ENCODE measurements at regions not wholly inside any gene's neighbourhood (a gene's known extent, or its start where the extent isn't known, plus 50 kb on each side); places are given as distances from the start of the nearest gene placed in this dataset.

DNA sequence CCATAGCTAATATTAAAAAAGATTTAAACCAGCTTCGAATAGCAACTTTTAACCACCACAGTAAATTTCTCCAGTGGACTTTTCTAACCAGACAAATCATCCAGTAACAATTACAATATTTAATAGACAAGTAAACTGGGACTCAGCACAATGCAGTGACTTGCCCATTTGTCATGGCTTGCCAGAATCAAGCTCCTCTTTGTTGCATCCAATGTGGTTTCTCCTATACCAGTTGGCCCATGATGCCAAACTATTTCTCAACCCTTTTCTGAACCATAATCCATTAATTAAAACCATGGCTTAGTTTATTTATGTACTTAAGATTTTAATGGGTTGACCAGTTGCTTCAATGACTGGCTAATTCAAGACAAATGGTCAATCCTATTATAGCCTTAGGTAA lies 64.4 kb downstream of the DIO2 start:
- H3K4me3 ChIP-seq (ENCODE audit: low read length) = no peak overlapping the region
- H3K27me3 ChIP-seq (ENCODE audit: control insufficient read depth, insufficient read depth, low read length) = no peaks in the 10 kb centered on the region
- no peak for DNase-seq (ENCODE audit: low read depth, low spot score)
- no peaks in the 10 kb centered on the region for H3K4me1 ChIP-seq (ENCODE audit: control insufficient read depth, insufficient read depth, low read length)
- H3K27ac ChIP-seq (ENCODE audit: low read length) = no peak overlapping the region
- WGBS (ENCODE audit: insufficient coverage, insufficient read length) = no CpG with 5 or more reads among the region's 1 CpG
- H3K36me3 ChIP-seq (ENCODE audit: control insufficient read depth, insufficient read depth, low read length) = no peaks in the 10 kb centered on the region
- H3K9me3 ChIP-seq (ENCODE audit: control insufficient read depth, insufficient read depth, low read length) = no peaks in the 10 kb centered on the region

DNA sequence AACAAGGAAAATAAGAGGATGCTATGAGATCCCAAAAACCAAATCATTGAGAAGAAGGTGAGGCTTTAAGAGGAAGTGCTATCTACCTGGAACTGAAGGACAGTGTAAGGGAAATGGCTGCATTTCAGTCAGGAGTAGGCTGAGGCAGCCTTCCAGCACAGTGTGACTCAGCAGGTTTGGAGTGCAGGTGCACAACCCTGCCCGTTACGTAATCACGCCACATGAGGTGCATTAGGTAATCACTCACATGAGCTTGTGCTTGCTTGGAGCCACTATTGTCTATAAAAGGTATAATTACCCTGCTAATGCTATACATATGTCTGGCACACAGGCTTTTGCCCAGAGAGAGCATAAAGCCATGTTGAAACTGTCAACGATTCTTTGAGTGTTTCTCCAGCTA lies 74.9 kb downstream of the DIO2 start:
- Histone ChIP-seq H3K36me3 (ENCODE audit: control insufficient read depth, insufficient read depth, low read length) (no peaks in the 10 kb centered on the region), H3K4me1 (ENCODE audit: control insufficient read depth, insufficient read depth, low read length) (no peaks in the 10 kb centered on the region), H3K4me3 (ENCODE audit: low read length) (no peak overlapping the region), H3K9me3 (ENCODE audit: control insufficient read depth, insufficient read depth, low read length) (no peaks in the 10 kb centered on the region; the same call in 1 of the 2 replicates), H3K27me3 (ENCODE audit: control insufficient read depth, insufficient read depth, low read length) (no peaks in the 10 kb centered on the region), H3K27ac (ENCODE audit: low read length) (no peak overlapping the region)
- no peak for DNase-seq (ENCODE audit: low read depth, low spot score)
- WGBS (ENCODE audit: insufficient coverage, insufficient read length) = no CpG with 5 or more reads among the region's 4 CpGs

DNA sequence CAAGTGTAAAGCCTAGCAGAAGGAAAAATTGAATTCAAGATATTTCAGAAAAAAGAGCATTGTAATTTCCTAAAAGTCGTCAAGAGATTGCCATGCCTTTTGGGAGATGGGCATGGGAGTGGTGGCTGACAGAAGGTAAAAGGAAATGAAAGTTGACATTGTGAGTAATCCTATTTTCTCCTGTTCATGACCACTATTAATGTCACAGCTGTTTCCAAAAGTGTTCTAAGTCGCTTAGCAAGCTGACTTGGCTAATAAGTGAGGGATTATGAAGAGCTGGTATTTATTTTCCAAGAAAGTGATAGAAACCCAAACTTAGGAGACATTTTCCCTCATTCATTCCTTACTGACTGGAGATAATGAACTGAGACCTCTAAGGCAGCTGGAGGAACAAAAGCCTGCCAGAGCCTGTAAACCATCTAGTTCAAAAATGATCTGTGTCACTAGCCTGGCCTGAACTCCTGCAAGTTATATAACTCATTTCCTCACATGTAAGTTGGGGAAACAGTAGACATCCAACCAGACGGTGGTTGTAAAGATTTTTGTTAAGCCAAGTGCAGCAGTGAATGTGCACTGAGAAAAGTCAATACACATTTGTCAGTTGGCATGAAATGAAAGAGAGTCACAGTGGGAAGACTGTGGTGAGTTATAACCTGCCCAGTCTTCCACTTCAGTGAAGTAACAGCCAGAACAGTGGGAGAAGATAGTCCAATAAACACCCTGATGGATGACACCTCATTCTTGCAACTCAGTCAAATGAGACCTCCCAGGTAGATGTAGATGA lies 75.8 kb downstream of the DIO2 start:
- Histone ChIP-seq H3K4me1 (ENCODE audit: control insufficient read depth, insufficient read depth, low read length) (no peaks in the 10 kb centered on the region), H3K9me3 (ENCODE audit: control insufficient read depth, insufficient read depth, low read length) (no peaks in the 10 kb centered on the region; the same call in 1 of the 2 replicates), H3K27ac (ENCODE audit: low read length) (no peak overlapping the region), H3K36me3 (ENCODE audit: control insufficient read depth, insufficient read depth, low read length) (no peaks in the 10 kb centered on the region), H3K4me3 (ENCODE audit: low read length) (no peak overlapping the region), H3K27me3 (ENCODE audit: control insufficient read depth, insufficient read depth, low read length) (no peaks in the 10 kb centered on the region)
- no CpG with 5 or more reads among the region's 3 CpGs for WGBS (ENCODE audit: insufficient coverage, insufficient read length)
- DNase-seq (ENCODE audit: low read depth, low spot score) = no peak

DNA sequence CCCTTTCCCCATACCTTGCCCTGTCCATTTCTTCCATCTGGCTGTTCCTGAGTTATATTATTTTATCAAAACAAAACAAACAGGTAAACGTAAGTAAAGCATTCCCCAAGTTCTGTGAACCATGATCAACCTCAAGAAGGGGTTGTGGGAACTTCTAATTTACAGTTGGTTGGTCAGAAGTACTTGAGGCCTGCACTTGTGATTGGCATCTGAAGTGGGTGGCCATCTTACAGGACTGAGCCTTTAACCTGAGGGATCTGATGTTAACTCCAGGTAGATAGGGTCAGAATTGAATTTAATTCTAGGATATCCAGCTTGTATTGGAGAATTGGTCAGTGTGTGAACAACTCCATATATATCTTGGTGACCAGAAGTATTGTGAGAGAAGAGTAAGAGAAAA lies 77.0 kb downstream of the DIO2 start:
- H3K27ac ChIP-seq (ENCODE audit: low read length) = no peak overlapping the region
- H3K9me3 ChIP-seq (ENCODE audit: control insufficient read depth, insufficient read depth, low read length) = no peaks in the 10 kb centered on the region; the same call in 1 of the 2 replicates
- WGBS (ENCODE audit: insufficient coverage, insufficient read length) = no CpG with 5 or more reads among the region's 1 CpG

DNA sequence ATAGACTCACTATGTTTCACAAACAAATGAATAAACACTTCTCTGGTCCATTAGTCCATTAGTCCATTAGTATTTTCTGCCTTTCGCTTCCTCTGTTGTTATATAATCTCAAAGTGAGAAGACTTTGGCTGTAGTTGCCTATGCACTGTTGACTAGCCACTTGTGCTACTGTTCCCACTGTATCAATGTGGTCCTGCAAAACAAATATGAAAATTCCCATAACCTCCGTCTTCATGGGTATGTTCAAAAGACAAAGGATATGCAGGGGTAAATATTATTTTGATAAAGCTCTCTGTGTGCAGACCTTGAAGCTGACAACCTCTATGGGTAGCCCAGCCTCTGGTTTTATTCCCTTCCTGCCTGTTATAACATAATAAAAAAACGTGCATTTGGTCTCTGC lies 77.8 kb downstream of the DIO2 start:
- Histone ChIP-seq H3K27me3 (ENCODE audit: control insufficient read depth, insufficient read depth, low read length) (no peaks in the 10 kb centered on the region), H3K27ac (ENCODE audit: low read length) (no peak overlapping the region), H3K9me3 (ENCODE audit: control insufficient read depth, insufficient read depth, low read length) (no peaks in the 10 kb centered on the region; the same call in 1 of the 2 replicates), H3K4me3 (ENCODE audit: low read length) (no peak overlapping the region), H3K36me3 (ENCODE audit: control insufficient read depth, insufficient read depth, low read length) (no peaks in the 10 kb centered on the region), H3K4me1 (ENCODE audit: control insufficient read depth, insufficient read depth, low read length) (no peaks in the 10 kb centered on the region)
- DNase-seq (ENCODE audit: low read depth, low spot score) = no peak
- no CpG with 5 or more reads among the region's 3 CpGs for WGBS (ENCODE audit: insufficient coverage, insufficient read length)

More for the DNA sequence above, 77.0 kb downstream of the DIO2 start:
- H3K36me3 ChIP-seq (ENCODE audit: control insufficient read depth, insufficient read depth, low read length) = no peaks in the 10 kb centered on the region
- H3K4me1 ChIP-seq (ENCODE audit: control insufficient read depth, insufficient read depth, low read length) = no peaks in the 10 kb centered on the region
- no peak for DNase-seq (ENCODE audit: low read depth, low spot score)
- no peaks in the 10 kb centered on the region for H3K27me3 ChIP-seq (ENCODE audit: control insufficient read depth, insufficient read depth, low read length)
- H3K4me3 ChIP-seq (ENCODE audit: low read length) = no peak overlapping the region

DNA sequence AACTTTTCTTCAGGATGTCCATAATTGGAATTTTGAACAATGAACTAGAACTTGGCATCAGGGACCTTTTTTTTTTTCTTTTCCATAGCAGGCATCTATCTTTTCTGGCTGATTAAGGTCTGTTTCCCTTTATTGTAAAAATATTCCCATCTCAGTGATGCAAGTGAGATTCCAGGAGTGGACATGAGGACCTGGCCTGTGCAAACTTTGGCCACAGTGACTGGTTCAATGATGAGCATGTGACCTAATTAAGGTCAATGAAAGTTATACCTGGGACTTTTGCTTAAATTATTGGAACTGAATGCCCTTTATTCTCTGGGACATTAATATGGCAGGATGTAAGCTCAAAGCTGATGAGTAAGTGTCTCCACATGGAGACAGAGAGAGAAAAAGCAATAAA lies 83.8 kb downstream of the DIO2 start:
- Histone ChIP-seq H3K36me3 (ENCODE audit: control insufficient read depth, insufficient read depth, low read length) (no peaks in the 10 kb centered on the region), H3K27ac (ENCODE audit: low read length) (no peak overlapping the region), H3K4me1 (ENCODE audit: control insufficient read depth, insufficient read depth, low read length) (no peaks in the 10 kb centered on the region), H3K4me3 (ENCODE audit: low read length) (no peak overlapping the region), H3K27me3 (ENCODE audit: control insufficient read depth, insufficient read depth, low read length) (no peaks in the 10 kb centered on the region), H3K9me3 (ENCODE audit: control insufficient read depth, insufficient read depth, low read length) (peaks cover 2% of the 10 kb centered on the region; the same call in 1 of the 2 replicates)
- no peak for DNase-seq (ENCODE audit: low read depth, low spot score)

DNA sequence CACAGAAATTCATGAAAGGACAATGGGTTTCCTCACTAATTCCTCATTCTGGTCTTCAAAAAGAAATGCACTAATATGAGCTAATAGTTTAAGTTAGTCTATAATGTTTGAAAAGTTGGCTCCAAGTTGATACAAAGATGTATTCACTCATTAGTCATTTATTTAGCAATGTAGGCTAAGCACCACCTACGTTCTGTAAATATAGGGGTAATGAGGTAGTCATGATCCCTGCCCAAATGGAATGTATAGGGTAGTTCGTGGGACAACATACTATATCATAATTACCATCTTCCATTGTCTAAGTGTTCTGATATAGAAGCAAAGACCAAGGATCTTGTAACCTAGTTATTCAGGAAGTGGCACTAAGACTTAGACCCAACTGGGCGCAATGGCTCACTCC lies 86.5 kb downstream of the DIO2 start:
- H3K9me3 ChIP-seq (ENCODE audit: control insufficient read depth, insufficient read depth, low read length) = peaks cover 2% of the 10 kb centered on the region; the same call in 1 of the 2 replicates
- no peak overlapping the region for H3K27ac ChIP-seq (ENCODE audit: low read length)
- WGBS (ENCODE audit: insufficient coverage, insufficient read length) = no CpG with 5 or more reads among the region's 3 CpGs
- H3K4me3 ChIP-seq (ENCODE audit: low read length) = no peak overlapping the region
- no peaks in the 10 kb centered on the region for H3K4me1 ChIP-seq (ENCODE audit: control insufficient read depth, insufficient read depth, low read length)
- no peaks in the 10 kb centered on the region for H3K36me3 ChIP-seq (ENCODE audit: control insufficient read depth, insufficient read depth, low read length)
- H3K27me3 ChIP-seq (ENCODE audit: control insufficient read depth, insufficient read depth, low read length) = no peaks in the 10 kb centered on the region
- DNase-seq (ENCODE audit: low read depth, low spot score) = no peak

DNA sequence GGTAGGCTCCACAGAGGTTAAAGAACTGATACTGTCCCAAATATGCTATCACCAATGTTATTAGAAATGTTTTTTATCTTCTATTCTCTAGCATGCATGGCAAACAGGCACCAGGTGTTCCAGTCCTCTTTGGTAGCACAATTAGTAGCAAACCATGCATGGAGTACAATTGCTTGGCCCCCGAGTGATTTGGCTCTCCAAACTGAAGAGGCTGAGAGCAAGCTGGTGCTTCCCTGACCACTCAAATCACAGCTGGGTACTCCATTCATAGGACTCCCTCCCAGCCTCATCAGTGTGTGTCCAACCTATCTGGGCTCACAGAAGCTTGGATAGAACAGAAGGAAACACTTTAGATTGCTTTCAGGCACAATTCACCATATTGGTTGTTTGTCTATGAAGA lies 93.4 kb downstream of the DIO2 start:
- DNase-seq (ENCODE audit: low read depth, low spot score) = no peak

DNA sequence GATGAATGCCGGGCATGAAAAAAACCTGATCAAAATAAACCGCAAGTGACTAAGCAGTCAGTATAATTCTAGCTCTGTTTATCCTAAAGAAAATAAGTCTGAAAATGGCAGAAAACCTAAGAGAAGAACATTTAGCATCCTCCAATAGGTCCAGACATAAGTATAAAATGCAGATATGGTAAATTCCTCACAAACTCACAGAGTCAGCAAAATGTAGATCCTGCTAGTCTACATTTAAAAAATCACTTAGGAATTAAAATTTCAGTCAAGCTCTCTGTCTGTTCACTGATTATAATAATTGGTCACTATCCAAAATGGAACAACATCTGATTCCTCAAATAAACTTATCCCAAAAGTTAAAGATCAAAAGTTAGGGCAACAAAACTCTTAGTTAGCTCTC lies 95.1 kb downstream of the DIO2 start:
- DNase-seq (ENCODE audit: low read depth, low spot score) = no peak
- WGBS (ENCODE audit: insufficient coverage, insufficient read length) = no CpG with 5 or more reads among the region's 2 CpGs
- H3K27ac ChIP-seq (ENCODE audit: low read length) = no peak overlapping the region
- no peak overlapping the region for H3K4me3 ChIP-seq (ENCODE audit: low read length)
- H3K9me3 ChIP-seq (ENCODE audit: control insufficient read depth, insufficient read depth, low read length) = no peaks in the 10 kb centered on the region
- H3K36me3 ChIP-seq (ENCODE audit: control insufficient read depth, insufficient read depth, low read length) = no peaks in the 10 kb centered on the region
- no peaks in the 10 kb centered on the region for H3K4me1 ChIP-seq (ENCODE audit: control insufficient read depth, insufficient read depth, low read length)
- H3K27me3 ChIP-seq (ENCODE audit: control insufficient read depth, insufficient read depth, low read length) = no peaks in the 10 kb centered on the region

More for the DNA sequence above, 93.4 kb downstream of the DIO2 start:
- no peak overlapping the region for H3K4me3 ChIP-seq (ENCODE audit: low read length)
- H3K27ac ChIP-seq (ENCODE audit: low read length) = no peak overlapping the region
- no peaks in the 10 kb centered on the region for H3K27me3 ChIP-seq (ENCODE audit: control insufficient read depth, insufficient read depth, low read length)
- H3K36me3 ChIP-seq (ENCODE audit: control insufficient read depth, insufficient read depth, low read length) = no peaks in the 10 kb centered on the region
- peaks cover 1% of the 10 kb centered on the region; the same call in 1 of the 2 replicates for H3K9me3 ChIP-seq (ENCODE audit: control insufficient read depth, insufficient read depth, low read length)
- WGBS (ENCODE audit: insufficient coverage, insufficient read length) = no CpG with 5 or more reads among the region's 1 CpG
- H3K4me1 ChIP-seq (ENCODE audit: control insufficient read depth, insufficient read depth, low read length) = no peaks in the 10 kb centered on the region

DNA sequence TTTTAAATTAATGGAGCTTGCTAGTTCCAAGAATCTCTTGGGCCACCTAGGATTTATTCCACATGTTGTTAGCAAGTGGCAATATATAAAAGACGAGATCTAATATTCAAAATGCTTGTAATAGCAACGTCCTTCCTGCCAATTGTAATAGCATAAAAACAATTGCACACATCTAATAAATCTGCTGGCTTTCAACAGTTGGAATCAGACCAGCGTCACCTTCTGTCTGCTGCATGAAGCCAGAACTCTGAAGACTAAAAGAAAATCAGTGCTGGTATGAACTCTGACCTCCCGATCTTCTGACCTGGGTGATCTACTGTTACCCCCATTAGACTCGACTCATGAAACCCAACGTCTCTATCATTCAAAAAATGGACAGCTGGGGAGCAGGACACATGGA lies 100.6 kb downstream of the DIO2 start:
- no peaks in the 10 kb centered on the region for H3K36me3 ChIP-seq (ENCODE audit: control insufficient read depth, insufficient read depth, low read length)
- H3K4me1 ChIP-seq (ENCODE audit: control insufficient read depth, insufficient read depth, low read length) = no peaks in the 10 kb centered on the region
- no peak overlapping the region for H3K4me3 ChIP-seq (ENCODE audit: low read length)
- no peaks in the 10 kb centered on the region for H3K27me3 ChIP-seq (ENCODE audit: control insufficient read depth, insufficient read depth, low read length)
- DNase-seq (ENCODE audit: low read depth, low spot score) = no peak
- no peak overlapping the region for H3K27ac ChIP-seq (ENCODE audit: low read length)
- H3K9me3 ChIP-seq (ENCODE audit: control insufficient read depth, insufficient read depth, low read length) = no peaks in the 10 kb centered on the region
- no CpG with 5 or more reads among the region's 6 CpGs for WGBS (ENCODE audit: insufficient coverage, insufficient read length)

DNA sequence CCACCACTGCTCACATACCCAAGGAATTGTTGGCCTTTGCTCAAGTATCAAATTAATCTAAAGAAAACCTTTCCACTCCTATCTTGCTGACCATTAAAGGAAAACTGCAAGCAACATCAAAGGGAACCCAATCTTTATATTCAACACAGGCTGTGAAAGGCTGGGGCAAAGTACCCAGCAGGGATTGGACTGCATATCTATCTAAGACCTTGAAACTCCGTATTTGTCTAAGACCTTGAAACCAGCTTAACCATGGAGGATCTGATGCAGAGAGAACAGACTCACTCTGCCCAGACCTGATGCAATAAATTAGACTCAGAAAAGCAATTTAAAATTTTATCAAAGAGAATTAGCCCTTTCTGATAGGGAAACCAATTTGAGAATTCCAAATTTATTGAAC lies 102.2 kb downstream of the DIO2 start:
- Histone ChIP-seq H3K27ac (ENCODE audit: low read length) (no peak overlapping the region), H3K9me3 (ENCODE audit: control insufficient read depth, insufficient read depth, low read length) (no peaks in the 10 kb centered on the region), H3K4me1 (ENCODE audit: control insufficient read depth, insufficient read depth, low read length) (no peaks in the 10 kb centered on the region), H3K36me3 (ENCODE audit: control insufficient read depth, insufficient read depth, low read length) (no peaks in the 10 kb centered on the region), H3K27me3 (ENCODE audit: control insufficient read depth, insufficient read depth, low read length) (no peaks in the 10 kb centered on the region), H3K4me3 (ENCODE audit: low read length) (no peak overlapping the region)
- no peak for DNase-seq (ENCODE audit: low read depth, low spot score)
- WGBS (ENCODE audit: insufficient coverage, insufficient read length) = no CpG with 5 or more reads among the region's 1 CpG
